Right cardiac atrium (tissue), 5 donors: ENCODE measurements at regions not wholly inside any gene's neighbourhood (a gene's known extent, or its start where the extent isn't known, plus 50 kb on each side); places are given as distances from the start of the nearest gene placed in this dataset.

Source experiments
- ATAC-seq, 2 donors: fragments of 200-7000 bp; cut with Tn5 transposase; one replicate each; pipeline versions ENCODE4 v1.8.0 to v1.9.1; 2020; ENCODE audit warnings: moderate library complexity in 2 of 2, mild to moderate bottlenecking in 1 of 2
- DNase-seq, 3 donors: peaks; one replicate each; pipeline ENCODE4 v3.0.0-alpha.2; 2020
- H3K27ac ChIP-seq: one replicate; pipeline ENCODE4 v1.5.1; 2013; ENCODE audit warnings: mild to moderate bottlenecking, low read length, control low read depth, moderate library complexity
- H3K27me3 ChIP-seq: one replicate; pipeline ENCODE4 v1.6.1; 2013; ENCODE audit not compliant: control insufficient read depth, insufficient read depth
- H3K4me1 ChIP-seq: one replicate; pipeline ENCODE4 v1.6.1; 2013; ENCODE audit warnings: low read length; ENCODE audit not compliant: control insufficient read depth, insufficient read depth
- H3K4me3 ChIP-seq: one replicate; pipeline ENCODE4 v1.5.1; 2013; ENCODE audit warnings: low read length, control low read depth
- H3K9me3 ChIP-seq: one replicate; pipeline ENCODE4 v1.6.1; 2013; ENCODE audit warnings: low read length; ENCODE audit not compliant: control insufficient read depth
- WGBS: extraction: QIAGEN DNeasy Blood & Tissue Kit; methylation state at CpG from one replicate; pipeline ENCODE4 v1.1.7; 2013; 5-methylcytosine and 5-hydroxymethylcytosine counted together
- intact Hi-C, 4 donors: fragments of 100-400 bp; cut with DNase I; formaldehyde crosslinking; loops; one replicate each; pipeline versions ENCODE4 v1.11.0 to v1.14.0; 2022 to 2023
- donor health status: healthy with polysubstance abuse.
- donor health status: DM: no; HTN: yes; CAD: no.
- donor health status: DM: no; HTN: no; CAD: no.
- donor health status: DM: no; HTN: yes; CAD: no; lungs with severe emphysema.
- donor health status: DM: yes; HTN: yes; CAD: no.

GRCh38 chr14:82438436-82438835 lies 904.8 kb upstream of the SEL1L start:
- H3K27me3 ChIP-seq, result no peaks in the 10 kb centered on the region
- no peak overlapping the region for H3K27ac ChIP-seq
- no peak overlapping the region for H3K4me3 ChIP-seq
- ATAC-seq, result no peak
- H3K9me3 ChIP-seq, result no peaks in the 10 kb centered on the region
- no peak for DNase-seq
- intact Hi-C loops, result no loop called here
- H3K4me1 ChIP-seq, result no peaks in the 10 kb centered on the region
- 72% methylated on average over 2 of the region's 2 CpGs for WGBS

GRCh38 chr14:82441270-82441669 lies 907.6 kb upstream of the SEL1L start:
- WGBS, result 93% methylated on average over 3 of the region's 3 CpGs
- DNase-seq (no peak), ATAC-seq (no peak)
- Histone ChIP-seq H3K4me3 (no peak overlapping the region), H3K27ac (no peak overlapping the region), H3K27me3 (no peaks in the 10 kb centered on the region), H3K9me3 (no peaks in the 10 kb centered on the region), H3K4me1 (no peaks in the 10 kb centered on the region)
- intact Hi-C loops, result no loop called here

DNA sequence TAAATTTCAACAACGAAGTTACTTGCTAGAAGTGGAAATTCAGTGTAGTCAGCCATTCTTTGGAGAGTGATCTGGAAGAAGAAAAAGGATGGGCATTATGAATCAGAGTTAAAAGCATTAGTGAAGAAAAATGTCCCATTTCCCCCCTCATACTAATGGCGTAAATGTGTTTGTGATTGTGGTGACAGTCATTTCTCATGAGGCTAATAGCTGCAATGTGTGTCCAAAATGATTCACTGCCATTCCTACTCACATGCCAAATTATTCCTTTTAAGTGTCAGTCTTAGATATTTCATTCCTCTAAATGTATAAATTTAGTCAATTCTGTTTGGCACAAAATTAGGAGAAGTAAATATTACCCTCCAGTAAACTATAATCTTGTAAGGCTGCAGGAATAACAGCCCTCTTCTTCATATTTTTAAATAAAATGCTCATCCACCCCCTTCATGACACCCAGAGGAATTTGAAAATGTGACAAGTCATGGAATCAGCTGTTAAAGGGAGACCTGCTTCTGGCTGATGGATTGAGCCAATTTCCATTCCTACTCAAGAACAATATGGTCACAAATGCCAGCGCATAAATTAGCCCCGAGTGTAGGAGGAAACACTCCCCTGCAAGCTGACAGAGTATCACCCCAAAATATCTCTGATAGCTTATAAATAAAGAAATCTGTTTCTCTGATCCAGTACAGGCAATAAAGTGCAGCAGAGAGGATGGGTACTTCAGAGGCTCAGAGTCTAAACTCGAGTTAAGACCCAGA lies 912.3 kb upstream of the SEL1L start:
- Histone ChIP-seq H3K27me3 (no peaks in the 10 kb centered on the region), H3K27ac (no peak overlapping the region), H3K4me1 (no peaks in the 10 kb centered on the region), H3K9me3 (no peaks in the 10 kb centered on the region), H3K4me3 (no peak overlapping the region)
- WGBS, result 66% methylated on average over 5 of the region's 5 CpGs
- intact Hi-C loops, result no loop called here
- ATAC-seq (no peak), DNase-seq (no peak)

DNA sequence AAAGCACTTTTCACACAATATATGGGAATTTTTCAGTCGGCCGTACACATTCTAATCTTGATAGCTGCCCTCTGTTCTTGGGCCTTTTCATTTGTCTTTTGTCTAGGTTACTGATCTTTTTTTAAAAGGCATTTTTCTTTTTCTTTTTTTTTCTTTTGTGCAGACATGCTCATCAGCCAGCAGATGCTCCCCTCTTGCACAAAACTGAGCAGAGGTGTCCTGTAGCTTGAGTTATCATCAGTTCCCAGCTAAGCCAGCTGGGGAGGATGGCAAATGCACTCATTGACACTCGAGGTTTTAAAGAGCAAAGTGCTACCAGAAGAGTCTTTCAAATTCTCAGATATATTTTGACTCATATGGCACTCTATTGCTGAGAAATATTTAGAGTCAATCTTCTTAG lies 913.9 kb upstream of the SEL1L start:
- Histone ChIP-seq H3K9me3 (no peaks in the 10 kb centered on the region), H3K27ac (no peak overlapping the region), H3K4me1 (no peaks in the 10 kb centered on the region), H3K27me3 (no peaks in the 10 kb centered on the region), H3K4me3 (no peak overlapping the region)
- DNase-seq, result no peak
- no peak for ATAC-seq
- intact Hi-C loops, result no loop called here
- WGBS, result 49% methylated on average over 3 of the region's 3 CpGs

DNA sequence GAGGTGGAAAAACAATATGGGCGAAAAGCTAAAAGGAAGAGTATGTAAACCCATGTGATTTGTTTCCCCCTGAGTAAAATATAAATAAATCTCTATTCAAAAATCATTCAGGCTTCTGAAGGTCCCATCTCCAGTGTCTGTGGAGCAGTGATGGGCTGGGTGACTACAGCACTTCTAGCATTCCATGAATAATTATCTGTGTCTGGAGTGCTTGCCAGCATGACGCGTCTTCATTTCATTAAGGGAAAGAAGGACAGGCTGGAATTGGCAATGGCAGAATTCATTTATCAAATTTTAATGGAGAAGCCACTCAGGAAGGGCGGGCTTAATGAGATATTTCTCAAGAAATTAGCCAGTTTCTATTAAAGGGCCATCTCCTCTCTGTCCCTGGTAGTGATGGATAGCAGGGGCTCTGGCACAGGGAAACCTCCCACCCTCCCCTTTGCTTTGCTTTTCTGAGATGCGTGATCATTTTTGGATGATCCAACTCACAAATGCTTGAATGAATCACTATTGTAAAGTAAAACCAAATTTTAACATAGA lies 916.3 kb upstream of the SEL1L start:
- WGBS, result 43% methylated on average over 5 of the region's 5 CpGs
- DNase-seq (no peak), ATAC-seq (no peak)
- H3K9me3 ChIP-seq, result no peaks in the 10 kb centered on the region
- intact Hi-C loops, result no loop called here
- H3K4me1 ChIP-seq, result no peaks in the 10 kb centered on the region
- H3K27ac ChIP-seq, result no peak overlapping the region
- H3K27me3 ChIP-seq, result no peaks in the 10 kb centered on the region
- H3K4me3 ChIP-seq, result no peak overlapping the region

DNA sequence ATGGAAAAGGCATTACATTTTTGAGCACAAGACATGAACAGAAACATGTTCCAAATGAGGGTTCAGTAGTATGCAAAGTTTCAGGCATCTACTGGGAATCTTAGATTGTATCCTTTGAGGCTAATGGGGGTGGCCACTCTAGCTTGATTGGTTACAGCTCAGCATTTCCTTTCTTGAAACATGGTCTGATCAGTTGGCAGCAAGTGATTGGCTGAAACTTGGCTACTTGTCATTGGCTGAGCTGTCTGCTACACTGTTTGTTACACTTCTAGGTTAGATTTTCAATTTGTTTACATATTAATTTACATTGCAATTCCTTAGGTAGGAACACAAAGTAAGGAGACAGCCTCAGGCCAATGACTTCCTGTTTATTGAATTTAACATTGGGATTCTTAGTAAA lies 918.0 kb upstream of the SEL1L start:
- Histone ChIP-seq H3K4me3 (no peak overlapping the region), H3K9me3 (no peaks in the 10 kb centered on the region), H3K4me1 (no peaks in the 10 kb centered on the region), H3K27me3 (no peaks in the 10 kb centered on the region), H3K27ac (no peak overlapping the region)
- no peak for ATAC-seq
- no peak for DNase-seq
- intact Hi-C loops, result no loop called here

- Histone ChIP-seq H3K9me3 (no peaks in the 10 kb centered on the region), H3K4me1 (no peaks in the 10 kb centered on the region), H3K4me3 (no peak overlapping the region), H3K27ac (no peak overlapping the region), H3K27me3 (no peaks in the 10 kb centered on the region)
- no peak for DNase-seq
- intact Hi-C loops, result no loop called here
- WGBS, result 75% methylated on average over 6 of the region's 6 CpGs
- ATAC-seq, result no peak
Measured at GRCh38 chr14:82482345-82482744, 948.7 kb upstream of the SEL1L start.

DNA sequence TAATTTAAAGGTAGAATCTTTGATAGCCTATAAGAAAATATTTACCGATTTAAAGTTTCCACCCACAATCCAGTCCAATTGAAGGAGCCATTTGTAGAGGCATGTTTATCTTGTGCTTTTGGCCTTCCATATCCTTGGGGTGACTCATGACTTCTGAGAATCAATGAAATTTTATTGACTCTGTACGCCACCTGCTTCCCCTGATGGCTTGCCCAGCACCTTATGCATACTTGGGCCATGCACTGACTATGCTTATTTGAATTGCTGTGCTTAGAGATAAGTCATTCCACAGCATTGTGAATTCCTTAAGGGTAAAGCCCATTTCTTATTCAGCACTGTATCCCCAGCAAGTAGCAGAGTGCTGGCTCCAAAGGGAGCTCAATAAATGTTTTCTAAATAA lies 954.8 kb upstream of the SEL1L start:
- DNase-seq (no peak), ATAC-seq (no peak)
- Histone ChIP-seq H3K27ac (no peak overlapping the region), H3K4me3 (no peak overlapping the region), H3K4me1 (no peaks in the 10 kb centered on the region), H3K27me3 (no peaks in the 10 kb centered on the region), H3K9me3 (no peaks in the 10 kb centered on the region)
- WGBS, result 92% methylated on average over 2 of the region's 2 CpGs
- intact Hi-C loops, result no loop called here

DNA sequence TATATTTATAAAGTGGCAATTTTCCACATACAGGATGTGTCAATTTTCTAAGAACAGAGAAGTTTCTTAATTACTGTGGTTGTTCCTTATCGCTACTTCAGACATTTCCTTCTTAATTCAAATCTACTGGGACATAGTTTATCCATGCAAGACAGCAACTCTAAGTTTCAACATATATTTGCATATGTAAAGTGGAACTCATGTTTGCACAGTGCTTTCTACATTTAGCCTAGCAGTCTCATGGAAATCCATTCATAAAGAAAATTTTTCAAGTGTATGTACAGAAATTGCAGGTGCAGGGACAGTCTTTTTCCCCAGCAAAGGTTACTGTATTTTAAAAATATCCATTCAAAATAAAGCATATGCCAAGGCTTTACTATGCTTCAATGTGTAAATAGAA lies 956.7 kb upstream of the SEL1L start:
- 66% methylated on average over 1 of the region's 1 CpG for WGBS
- Histone ChIP-seq H3K4me3 (no peak overlapping the region), H3K27me3 (no peaks in the 10 kb centered on the region), H3K9me3 (no peaks in the 10 kb centered on the region), H3K4me1 (no peaks in the 10 kb centered on the region), H3K27ac (no peak overlapping the region)
- no peak for ATAC-seq
- intact Hi-C loops, result no loop called here
- no peak for DNase-seq

- Histone ChIP-seq H3K4me3 (no peak overlapping the region), H3K27me3 (no peaks in the 10 kb centered on the region), H3K4me1 (no peaks in the 10 kb centered on the region), H3K27ac (no peak overlapping the region), H3K9me3 (no peaks in the 10 kb centered on the region)
- intact Hi-C loops, result no loop called here
- no peak for DNase-seq
- ATAC-seq, result no peak
- WGBS, result 86% methylated on average over 1 of the region's 1 CpG
Measured at GRCh38 chr14:82492157-82492556, 958.5 kb upstream of the SEL1L start.

- no peaks in the 10 kb centered on the region for H3K9me3 ChIP-seq
- 53% methylated on average over 1 of the region's 1 CpG for WGBS
- intact Hi-C loops, result no loop called here
- DNase-seq (no peak), ATAC-seq (no peak)
- no peak overlapping the region for H3K4me3 ChIP-seq
- no peaks in the 10 kb centered on the region for H3K4me1 ChIP-seq
- H3K27me3 ChIP-seq, result no peaks in the 10 kb centered on the region
- no peak overlapping the region for H3K27ac ChIP-seq
Measured at GRCh38 chr14:82500222-82500621, 966.6 kb upstream of the SEL1L start.

- intact Hi-C loops, result no loop called here
- Histone ChIP-seq H3K27ac (no peak overlapping the region), H3K4me1 (no peaks in the 10 kb centered on the region), H3K27me3 (no peaks in the 10 kb centered on the region), H3K9me3 (no peaks in the 10 kb centered on the region), H3K4me3 (no peak overlapping the region)
- WGBS, result 53% methylated on average over 2 of the region's 2 CpGs
- no peak for ATAC-seq
- DNase-seq, result no peak
Measured at GRCh38 chr14:82501554-82501953, 967.9 kb upstream of the SEL1L start.
